ENCODE measurements at regions not wholly inside any gene's neighbourhood (a gene's known extent, or its start where the extent isn't known, plus 50 kb on each side); places are given as distances from the start of the nearest gene placed in this dataset.

DNA sequence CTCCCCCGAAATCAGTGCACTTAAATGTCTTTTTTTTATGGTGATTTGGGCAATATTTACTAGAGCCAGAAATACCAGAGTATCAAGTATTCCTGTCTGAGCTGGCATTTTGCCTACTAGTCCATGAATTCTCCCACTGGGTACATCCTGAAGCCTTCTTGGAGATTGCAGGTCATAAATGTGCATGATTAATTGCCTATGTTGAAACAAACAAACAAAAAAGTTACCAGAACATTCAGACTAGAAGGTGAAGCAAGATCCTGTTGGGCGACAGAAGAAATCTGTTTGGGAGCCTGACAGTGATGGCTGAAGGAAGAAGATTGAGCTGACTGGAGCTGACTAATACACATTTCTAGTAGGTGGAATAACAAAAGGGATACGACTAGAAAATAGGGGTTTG, 127.4 kb upstream of the NRIP1 start:
- Histone ChIP-seq H3K9me3 (no peaks in the 10 kb centered on the region), H3K4me1 (no peaks in the 10 kb centered on the region), H3K36me3 (no peaks in the 10 kb centered on the region), H3K27ac (replicated peaks in 1 of 4) (no peak overlapping the region), H3K4me3 (no peak overlapping the region), H3K27me3 (no peaks in the 10 kb centered on the region)
- TF ChIP-seq, protein P1, sequence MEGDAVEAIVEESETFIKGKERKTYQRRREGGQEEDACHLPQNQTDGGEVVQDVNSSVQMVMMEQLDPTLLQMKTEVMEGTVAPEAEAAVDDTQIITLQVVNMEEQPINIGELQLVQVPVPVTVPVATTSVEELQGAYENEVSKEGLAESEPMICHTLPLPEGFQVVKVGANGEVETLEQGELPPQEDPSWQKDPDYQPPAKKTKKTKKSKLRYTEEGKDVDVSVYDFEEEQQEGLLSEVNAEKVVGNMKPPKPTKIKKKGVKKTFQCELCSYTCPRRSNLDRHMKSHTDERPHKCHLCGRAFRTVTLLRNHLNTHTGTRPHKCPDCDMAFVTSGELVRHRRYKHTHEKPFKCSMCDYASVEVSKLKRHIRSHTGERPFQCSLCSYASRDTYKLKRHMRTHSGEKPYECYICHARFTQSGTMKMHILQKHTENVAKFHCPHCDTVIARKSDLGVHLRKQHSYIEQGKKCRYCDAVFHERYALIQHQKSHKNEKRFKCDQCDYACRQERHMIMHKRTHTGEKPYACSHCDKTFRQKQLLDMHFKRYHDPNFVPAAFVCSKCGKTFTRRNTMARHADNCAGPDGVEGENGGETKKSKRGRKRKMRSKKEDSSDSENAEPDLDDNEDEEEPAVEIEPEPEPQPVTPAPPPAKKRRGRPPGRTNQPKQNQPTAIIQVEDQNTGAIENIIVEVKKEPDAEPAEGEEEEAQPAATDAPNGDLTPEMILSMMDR (IDR thresholded peaks at IDR 0.05): no peak
- TF ChIP-seq EP300 (IDR thresholded peaks at IDR 0.05) (no peak), POLR2A (IDR thresholded peaks at IDR 0.05; ENCODE audit: low read depth) (no peak), POLR2AphosphoS5 (IDR thresholded peaks at IDR 0.05) (no peak)
- intact Hi-C loops (cut with DNase I): loop anchor here (10.0 kb wide), 1 partner anchor 163 kb away; no protein-coding TSS in a partner anchor
- DNase-seq (ENCODE audit: extremely low spot score): no peak
- 79% methylated on average over 3 of the region's 3 CpGs for WGBS

DNA sequence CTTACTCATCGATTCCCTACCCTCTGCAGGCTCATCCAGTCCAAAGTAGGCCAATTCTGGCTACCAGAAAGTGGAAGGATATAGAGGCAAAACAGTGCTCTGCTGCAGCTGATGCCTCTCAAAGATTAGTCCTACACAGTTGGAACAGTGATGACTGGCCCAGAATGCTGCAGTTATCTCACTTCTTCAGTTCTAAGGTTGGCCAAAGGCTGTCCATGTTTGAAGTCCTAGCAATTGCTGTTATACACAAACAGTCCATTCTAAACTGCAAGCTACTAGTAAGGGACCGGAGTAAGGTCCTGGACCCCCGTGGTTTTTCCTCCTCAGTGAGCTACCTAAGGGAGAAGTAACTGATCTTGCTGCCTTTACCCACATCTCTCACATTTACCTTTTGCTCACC, 129.1 kb upstream of the NRIP1 start:
- H3K27ac ChIP-seq (replicated peaks in 1 of 4): no peak overlapping the region
- intact Hi-C loops (cut with DNase I): loop anchor here (10.0 kb wide), 1 partner anchor 161 kb away; no protein-coding TSS in a partner anchor
- TF ChIP-seq EP300 (IDR thresholded peaks at IDR 0.05): no peak
- no peak for TF ChIP-seq POLR2AphosphoS5 (IDR thresholded peaks at IDR 0.05)

DNA sequence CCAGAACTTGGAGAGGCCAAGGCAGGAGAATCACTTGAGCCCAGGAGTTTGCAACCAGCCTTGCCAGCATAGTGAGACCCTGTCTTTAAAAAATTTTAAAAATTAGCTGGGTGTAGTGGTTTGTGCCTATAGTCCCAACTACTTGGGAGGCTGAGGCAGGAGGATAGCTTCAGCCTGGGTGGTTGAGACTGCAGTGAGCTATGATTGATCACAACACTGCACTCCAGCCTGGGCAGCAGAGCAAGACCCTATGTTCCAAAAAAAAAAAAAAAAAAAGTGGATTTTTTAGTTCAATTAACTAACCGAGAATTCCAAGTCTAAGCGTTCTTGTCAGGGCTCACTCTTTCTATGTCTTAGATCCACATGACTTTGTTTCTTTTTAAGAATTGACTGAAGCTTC, 130.3 kb upstream of the NRIP1 start:
- no peaks in the 10 kb centered on the region for H3K36me3 ChIP-seq
- WGBS: 73% methylated on average over 2 of the region's 2 CpGs
- H3K4me3 ChIP-seq: no peak overlapping the region
- peaks cover 3 to 15% (median 11%) of the 10 kb centered on the region in 4 donors for H3K4me1 ChIP-seq
- DNase-seq (ENCODE audit: extremely low spot score): no peak
- H3K27ac ChIP-seq (replicated peaks in 1 of 4): no peak overlapping the region
- TF ChIP-seq POLR2A (IDR thresholded peaks at IDR 0.05; ENCODE audit: low read depth) (no peak), POLR2AphosphoS5 (IDR thresholded peaks at IDR 0.05) (no peak), EP300 (IDR thresholded peaks at IDR 0.05) (no peak)
- TF ChIP-seq, protein P1 (IDR thresholded peaks at IDR 0.05): no peak
- intact Hi-C loops (cut with DNase I): loop anchor here (10.0 kb wide), 1 partner anchor 160 kb away; no protein-coding TSS in a partner anchor
- H3K27me3 ChIP-seq: no peaks in the 10 kb centered on the region
- H3K9me3 ChIP-seq: no peaks in the 10 kb centered on the region

More for the DNA sequence above, 129.1 kb upstream of the NRIP1 start:
- Histone ChIP-seq H3K27me3 (no peaks in the 10 kb centered on the region), H3K9me3 (no peaks in the 10 kb centered on the region), H3K4me3 (no peak overlapping the region), H3K36me3 (no peaks in the 10 kb centered on the region), H3K4me1 (peaks cover 0 to 10% (median 7%) of the 10 kb centered on the region in 4 donors)
- 91% methylated on average over 3 of the region's 3 CpGs for WGBS
- no peak for DNase-seq (ENCODE audit: extremely low spot score)

DNA sequence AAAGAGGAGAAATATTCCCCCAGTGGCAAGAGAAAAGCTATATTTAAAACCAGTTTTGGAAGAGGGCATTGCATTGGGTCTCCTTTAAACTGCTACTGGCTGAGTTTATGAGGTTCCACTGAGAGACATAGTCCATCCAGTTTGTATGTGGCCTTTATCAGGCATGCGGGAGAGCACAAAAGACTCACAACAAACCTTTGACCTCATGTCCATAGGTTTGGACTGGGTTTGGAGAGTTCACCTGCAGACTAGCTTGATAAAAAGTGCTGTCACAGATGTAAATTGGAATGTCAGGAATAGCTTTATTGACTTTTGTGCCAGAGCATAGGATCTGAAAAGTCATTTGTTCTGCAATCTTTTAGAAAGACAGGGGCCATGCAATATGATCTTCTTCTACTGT, 131.0 kb upstream of the NRIP1 start:
- intact Hi-C loops (cut with DNase I): loop anchor here (10.0 kb wide), 1 partner anchor 159 kb away; no protein-coding TSS in a partner anchor
- 86% methylated on average over 1 of the region's 1 CpG for WGBS
- Histone ChIP-seq H3K4me1 (peaks cover 3 to 15% (median 11%) of the 10 kb centered on the region in 4 donors), H3K27me3 (no peaks in the 10 kb centered on the region), H3K9me3 (no peaks in the 10 kb centered on the region), H3K36me3 (no peaks in the 10 kb centered on the region), H3K27ac (replicated peaks in 1 of 4) (no peak overlapping the region), H3K4me3 (no peak overlapping the region)
- DNase-seq (ENCODE audit: extremely low spot score): no peak
- TF ChIP-seq, protein P1 (IDR thresholded peaks at IDR 0.05): no peak
- no peak for TF ChIP-seq POLR2A (IDR thresholded peaks at IDR 0.05; ENCODE audit: low read depth)
- no peak for TF ChIP-seq POLR2AphosphoS5 (IDR thresholded peaks at IDR 0.05)
- TF ChIP-seq EP300 (IDR thresholded peaks at IDR 0.05): no peak

DNA sequence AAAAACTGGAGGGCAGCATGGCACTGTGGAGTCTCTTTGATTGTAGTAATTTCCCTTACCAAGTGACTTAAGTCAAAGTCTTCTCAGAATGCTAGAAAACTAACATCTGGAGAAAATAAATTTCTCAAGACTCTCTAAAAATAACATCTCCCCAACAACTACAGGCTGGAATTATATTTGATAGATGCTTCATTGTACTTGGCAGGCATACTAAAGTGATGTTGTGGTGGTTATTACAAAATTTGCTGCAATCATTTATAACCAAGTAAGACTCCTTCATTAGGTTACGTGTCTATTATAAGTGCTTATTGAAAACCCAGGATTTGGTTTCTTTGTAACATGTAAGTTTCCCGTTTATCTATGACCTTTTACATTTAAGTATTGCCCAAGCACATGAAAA, 132.9 kb upstream of the NRIP1 start:
- Histone ChIP-seq H3K36me3 (no peaks in the 10 kb centered on the region), H3K4me1 (peaks cover 3 to 15% (median 11%) of the 10 kb centered on the region in 4 donors), H3K9me3 (no peaks in the 10 kb centered on the region), H3K27me3 (no peaks in the 10 kb centered on the region), H3K27ac (replicated peaks in 1 of 4) (no peak overlapping the region), H3K4me3 (no peak overlapping the region)
- TF ChIP-seq, protein P1 (IDR thresholded peaks at IDR 0.05): no peak
- TF ChIP-seq EP300 (IDR thresholded peaks at IDR 0.05): no peak
- no peak for TF ChIP-seq POLR2AphosphoS5 (IDR thresholded peaks at IDR 0.05)
- TF ChIP-seq POLR2A (IDR thresholded peaks at IDR 0.05; ENCODE audit: low read depth): no peak
- intact Hi-C loops (cut with DNase I): loop anchor here (10.0 kb wide), 1 partner anchor 157 kb away; no protein-coding TSS in a partner anchor
- WGBS: 79% methylated on average over 2 of the region's 2 CpGs
- no peak for DNase-seq (ENCODE audit: extremely low spot score)

Data from esophagus muscularis mucosa (tissue), 4 donors.